Middle frontal gyrus (tissue), 1 donor: ENCODE measurements at regions not wholly inside any gene's neighbourhood (a gene's known extent, or its start where the extent isn't known, plus 50 kb on each side); places are given as distances from the start of the nearest gene placed in this dataset.

Source experiments
- DNase-seq: peaks from one replicate; pipeline ENCODE4 v3.0.0-alpha.2; 2015; ENCODE audit warnings: low spot score; ENCODE audit errors: extremely low spot score

GRCh38 chr12:24480766-24481449 lies 468.0 kb downstream of the BCAT1 start:
- no peak for DNase-seq

GRCh38 chr12:24479131-24479530 lies 469.8 kb downstream of the BCAT1 start:
- no peak for DNase-seq

GRCh38 chr12:24478254-24478653 lies 470.6 kb downstream of the BCAT1 start:
- DNase-seq, result no peak

GRCh38 chr12:24476310-24476709 lies 472.6 kb downstream of the BCAT1 start:
- DNase-seq, result no peak

GRCh38 chr12:24475337-24475736 lies 473.6 kb downstream of the BCAT1 start:
- no peak for DNase-seq

- DNase-seq, result no peak
These were observed 475.8 kb downstream of the BCAT1 start for GRCh38 chr12:24473097-24473496.

GRCh38 chr12:24470050-24470449 lies 478.9 kb downstream of the BCAT1 start:
- DNase-seq, result no peak

- no peak for DNase-seq
These were observed 479.8 kb downstream of the BCAT1 start for GRCh38 chr12:24469089-24469488.

- no peak for DNase-seq
These were observed 481.7 kb downstream of the BCAT1 start for GRCh38 chr12:24467226-24467625.

GRCh38 chr12:24463375-24463774 lies 485.5 kb downstream of the BCAT1 start:
- no peak for DNase-seq

- no peak for DNase-seq
These were observed 486.0 kb downstream of the BCAT1 start for GRCh38 chr12:24462946-24463345.

GRCh38 chr12:24460506-24460905 lies 488.4 kb downstream of the BCAT1 start:
- DNase-seq, result no peak

GRCh38 chr12:24460099-24460498 lies 488.8 kb downstream of the BCAT1 start:
- no peak for DNase-seq

- DNase-seq, result no peak
These were observed 493.1 kb downstream of the BCAT1 start for GRCh38 chr12:24455811-24456210.

GRCh38 chr12:24447678-24448077 lies 498.2 kb upstream of the SOX5 start:
- DNase-seq, result no peak

- DNase-seq, result no peak
These were observed 496.8 kb upstream of the SOX5 start for GRCh38 chr12:24446287-24446686.

GRCh38 chr12:24444634-24445033 lies 495.2 kb upstream of the SOX5 start:
- no peak for DNase-seq

GRCh38 chr12:24441458-24441857 lies 492.0 kb upstream of the SOX5 start:
- DNase-seq, result no peak

- DNase-seq, result no peak
These were observed 487.2 kb upstream of the SOX5 start for GRCh38 chr12:24436667-24437066.

- DNase-seq, result no peak
These were observed 482.4 kb upstream of the SOX5 start for GRCh38 chr12:24431872-24432271.

- DNase-seq, result no peak
These were observed 478.3 kb upstream of the SOX5 start for GRCh38 chr12:24427776-24428175.

GRCh38 chr12:24425601-24425970 lies 476.1 kb upstream of the SOX5 start:
- DNase-seq, result no peak

GRCh38 chr12:24424889-24425600 lies 475.6 kb upstream of the SOX5 start:
- DNase-seq, result no peak
